Skeletal muscle satellite cell (primary cell): ENCODE measurements at regions not wholly inside any gene's neighbourhood (a gene's known extent, or its start where the extent isn't known, plus 50 kb on each side); places are given as distances from the start of the nearest gene placed in this dataset.
A peak's percentile ranks its signal among the peaks of the same experiment; 100 is the strongest.

Experiments
- H3K27me3 ChIP-seq: 2 replicates; pipeline ENCODE4 v1.7.0; 2013; ENCODE audit warnings: low read length; ENCODE audit not compliant: control insufficient read depth, insufficient read depth
- H3K36me3 ChIP-seq: 2 replicates; pipeline ENCODE4 v1.7.0; 2013; ENCODE audit warnings: mild to moderate bottlenecking, control low read depth, low read length; ENCODE audit not compliant: insufficient read depth
- H3K4me1 ChIP-seq: 2 replicates; pipeline ENCODE4 v1.7.0; 2013; ENCODE audit warnings: low read length; ENCODE audit not compliant: control insufficient read depth, insufficient read depth
- H3K4me2 ChIP-seq: 2 replicates; pipeline ENCODE4 v1.7.0; 2013; ENCODE audit warnings: mild to moderate bottlenecking, low read length
- H3K4me3 ChIP-seq: 2 replicates; pipeline ENCODE4 v1.7.0; 2013; ENCODE audit warnings: low read length
- H3K9ac ChIP-seq: 2 replicates; pipeline ENCODE4 v1.7.0; 2013; ENCODE audit warnings: mild to moderate bottlenecking, low read depth, low read length, moderate library complexity
- H3K9me3 ChIP-seq: replicated peaks from 2 replicates; pipeline ENCODE4 v1.7.0; 2013; ENCODE audit warnings: mild to moderate bottlenecking, control low read depth, low read length

DNA sequence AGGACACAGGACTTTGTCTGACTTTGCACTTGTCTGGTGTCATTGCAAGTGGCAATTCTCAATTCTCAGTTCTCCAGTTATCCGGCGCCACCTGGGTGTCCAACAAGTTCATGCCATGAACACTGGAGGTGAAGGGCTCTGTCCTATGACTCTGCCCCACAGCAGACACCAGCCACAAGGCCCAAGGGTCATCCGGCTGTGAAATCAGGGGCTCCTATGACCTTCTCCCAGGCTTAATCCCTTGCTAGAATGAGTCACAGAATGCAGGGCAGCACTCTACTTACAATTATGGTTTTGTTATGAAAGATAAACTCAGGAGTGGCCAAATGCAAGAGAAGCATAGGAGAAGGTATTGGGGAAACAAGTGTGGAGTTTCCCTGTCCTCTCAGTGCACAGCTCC, 392.0 kb downstream of the GADD45G start:
- Histone ChIP-seq H3K4me1 (peaks cover 3% of the 10 kb centered on the region), H3K4me2 (no peak overlapping the region), H3K27me3 (no peaks in the 10 kb centered on the region)

DNA sequence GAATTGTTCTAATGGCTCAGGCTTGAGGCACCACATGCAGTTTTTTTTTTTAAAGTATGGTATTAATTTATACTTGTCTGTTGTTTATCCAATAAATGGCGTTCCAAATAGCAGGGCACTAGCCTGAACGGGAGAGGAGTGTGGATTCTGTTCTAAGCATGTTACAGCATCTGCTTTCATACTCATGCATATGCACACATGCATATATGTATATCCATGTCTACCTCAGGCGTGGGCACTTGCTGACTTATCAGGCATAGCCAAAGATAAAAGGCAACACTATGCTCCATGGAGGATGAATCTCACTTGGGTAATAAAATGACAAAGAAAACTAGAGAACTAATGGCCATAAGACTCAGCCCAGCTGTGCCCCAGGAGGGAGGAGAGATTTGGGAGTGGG, 393.8 kb downstream of the GADD45G start:
- Histone ChIP-seq H3K4me2 (no peak overlapping the region), H3K4me1 (peaks cover 11% of the 10 kb centered on the region), H3K27me3 (no peaks in the 10 kb centered on the region), H3K4me3 (no peak overlapping the region), H3K36me3 (no peaks in the 10 kb centered on the region), H3K9ac (no peak overlapping the region), H3K9me3 (no peaks in the 10 kb centered on the region)

More for the DNA sequence above, 392.0 kb downstream of the GADD45G start:
- Histone ChIP-seq H3K4me3 (no peak overlapping the region), H3K9ac (no peak overlapping the region), H3K9me3 (no peaks in the 10 kb centered on the region), H3K36me3 (no peaks in the 10 kb centered on the region)

DNA sequence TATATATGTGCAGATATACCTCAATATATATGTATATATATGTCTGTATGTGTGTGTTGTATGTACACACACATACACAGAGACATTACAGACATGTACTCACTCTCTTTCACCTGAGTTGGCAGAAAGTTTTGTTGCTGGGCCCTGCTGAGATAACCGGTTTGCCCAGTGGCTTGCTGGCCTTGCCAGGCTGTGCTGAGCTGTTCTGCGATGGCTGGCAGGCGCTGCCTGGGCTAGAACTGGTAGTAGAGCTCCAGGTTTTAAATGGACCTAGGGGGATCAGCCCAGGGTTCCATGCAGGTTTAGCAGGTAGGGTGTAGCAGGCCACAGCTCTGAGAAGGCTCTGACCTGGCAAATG, 394.3 kb downstream of the GADD45G start:
- no peak overlapping the region for H3K9ac ChIP-seq
- H3K36me3 ChIP-seq: no peaks in the 10 kb centered on the region
- no peak overlapping the region for H3K4me3 ChIP-seq
- H3K27me3 ChIP-seq: no peaks in the 10 kb centered on the region
- H3K4me1 ChIP-seq: peaks cover 11% of the 10 kb centered on the region
- no peaks in the 10 kb centered on the region for H3K9me3 ChIP-seq
- H3K4me2 ChIP-seq: no peak overlapping the region

DNA sequence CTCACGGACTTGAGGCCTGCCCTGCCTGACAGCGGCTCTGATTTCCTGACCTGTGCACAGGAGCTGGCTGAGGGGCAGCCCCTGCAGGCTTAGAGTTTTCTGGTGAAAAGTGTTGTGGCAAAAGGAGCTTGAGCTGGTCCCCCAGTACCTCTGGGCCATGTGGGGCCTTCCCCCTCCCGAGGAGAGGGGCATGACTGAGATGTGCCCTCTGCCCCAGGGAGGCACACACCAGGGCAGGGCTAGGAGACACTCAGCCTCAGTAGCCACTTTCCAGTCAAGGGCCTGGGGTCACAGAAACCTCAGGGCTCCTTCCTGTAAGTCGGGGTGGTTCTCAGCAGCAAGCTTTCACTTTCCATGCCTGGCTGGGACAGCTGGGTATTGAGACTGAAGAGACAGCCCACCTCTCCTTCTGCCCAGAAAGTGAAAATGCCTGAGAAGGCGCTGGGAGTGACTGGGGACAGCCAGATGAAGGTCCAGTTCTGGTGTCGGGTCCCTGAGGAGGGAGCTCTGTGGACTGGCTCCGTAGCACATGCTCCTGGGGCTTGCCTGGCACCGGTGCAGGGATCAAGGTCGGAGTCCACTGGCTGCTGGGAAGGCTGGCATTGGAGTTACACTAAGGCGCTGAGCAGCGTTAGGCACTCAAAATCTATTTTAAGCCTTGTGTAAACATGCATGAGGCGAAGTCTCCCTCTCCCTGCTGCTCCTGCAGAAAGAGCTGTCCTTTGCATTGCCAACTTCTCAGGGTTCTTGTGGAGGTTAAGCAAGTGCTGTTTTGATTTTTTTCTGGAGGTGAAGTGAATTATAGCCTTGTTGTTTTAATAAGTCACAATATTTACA, 394.9 kb downstream of the GADD45G start:
- peaks cover 11% of the 10 kb centered on the region for H3K4me1 ChIP-seq
- H3K27me3 ChIP-seq: no peaks in the 10 kb centered on the region
- no peaks in the 10 kb centered on the region for H3K36me3 ChIP-seq
- H3K9me3 ChIP-seq: no peaks in the 10 kb centered on the region
- H3K4me3 ChIP-seq: peak overlapping the region; percentile 60
- H3K9ac ChIP-seq: peak overlapping the region; percentile 40
- H3K4me2 ChIP-seq: peak overlapping the region; percentile 74

DNA sequence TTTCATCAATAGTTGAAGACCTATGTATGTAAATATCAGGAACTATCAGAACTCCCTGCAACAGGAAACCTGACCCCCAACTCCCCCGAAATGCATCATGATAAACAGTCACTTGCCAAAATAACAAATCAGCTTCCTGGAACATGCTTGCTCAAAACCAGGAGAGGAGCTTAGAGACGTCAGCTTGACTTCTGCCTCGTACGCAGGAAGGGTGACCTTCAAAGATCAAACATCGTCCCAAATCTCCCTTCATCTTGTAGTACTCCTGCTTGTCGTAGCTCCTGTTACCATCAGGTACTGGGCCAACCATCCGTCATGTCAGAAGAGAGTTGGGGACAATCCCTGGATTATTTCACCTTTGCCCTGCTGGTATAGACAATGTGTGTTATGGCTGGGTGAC, 396.1 kb downstream of the GADD45G start:
- Histone ChIP-seq H3K36me3 (no peaks in the 10 kb centered on the region), H3K9me3 (no peaks in the 10 kb centered on the region), H3K4me3 (no peak overlapping the region), H3K9ac (no peak overlapping the region), H3K4me2 (no peak overlapping the region), H3K4me1 (peaks cover 11% of the 10 kb centered on the region), H3K27me3 (no peaks in the 10 kb centered on the region)

DNA sequence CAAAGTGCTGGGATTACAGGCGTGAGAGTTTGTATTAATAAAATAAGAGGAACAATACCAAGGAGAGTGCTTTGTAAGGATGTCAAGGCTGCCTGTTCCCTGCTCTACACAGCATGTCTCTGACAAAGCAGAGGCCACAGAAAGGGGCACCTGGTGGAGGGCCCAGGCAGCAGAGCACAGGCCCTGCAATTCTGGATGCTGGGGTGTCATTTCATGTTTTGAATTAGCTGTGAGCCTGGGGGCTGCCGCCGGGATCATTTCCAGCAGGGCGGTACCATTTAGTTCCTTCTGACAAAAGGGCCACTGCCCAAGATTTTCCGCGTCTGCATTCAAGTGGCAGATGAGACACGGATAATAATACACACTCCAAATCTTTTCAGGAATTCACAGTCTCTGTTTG, 396.9 kb downstream of the GADD45G start:
- Histone ChIP-seq H3K4me1 (peaks cover 11% of the 10 kb centered on the region), H3K9me3 (no peaks in the 10 kb centered on the region), H3K36me3 (no peaks in the 10 kb centered on the region), H3K27me3 (no peaks in the 10 kb centered on the region), H3K4me3 (no peak overlapping the region), H3K9ac (no peak overlapping the region), H3K4me2 (no peak overlapping the region)

DNA sequence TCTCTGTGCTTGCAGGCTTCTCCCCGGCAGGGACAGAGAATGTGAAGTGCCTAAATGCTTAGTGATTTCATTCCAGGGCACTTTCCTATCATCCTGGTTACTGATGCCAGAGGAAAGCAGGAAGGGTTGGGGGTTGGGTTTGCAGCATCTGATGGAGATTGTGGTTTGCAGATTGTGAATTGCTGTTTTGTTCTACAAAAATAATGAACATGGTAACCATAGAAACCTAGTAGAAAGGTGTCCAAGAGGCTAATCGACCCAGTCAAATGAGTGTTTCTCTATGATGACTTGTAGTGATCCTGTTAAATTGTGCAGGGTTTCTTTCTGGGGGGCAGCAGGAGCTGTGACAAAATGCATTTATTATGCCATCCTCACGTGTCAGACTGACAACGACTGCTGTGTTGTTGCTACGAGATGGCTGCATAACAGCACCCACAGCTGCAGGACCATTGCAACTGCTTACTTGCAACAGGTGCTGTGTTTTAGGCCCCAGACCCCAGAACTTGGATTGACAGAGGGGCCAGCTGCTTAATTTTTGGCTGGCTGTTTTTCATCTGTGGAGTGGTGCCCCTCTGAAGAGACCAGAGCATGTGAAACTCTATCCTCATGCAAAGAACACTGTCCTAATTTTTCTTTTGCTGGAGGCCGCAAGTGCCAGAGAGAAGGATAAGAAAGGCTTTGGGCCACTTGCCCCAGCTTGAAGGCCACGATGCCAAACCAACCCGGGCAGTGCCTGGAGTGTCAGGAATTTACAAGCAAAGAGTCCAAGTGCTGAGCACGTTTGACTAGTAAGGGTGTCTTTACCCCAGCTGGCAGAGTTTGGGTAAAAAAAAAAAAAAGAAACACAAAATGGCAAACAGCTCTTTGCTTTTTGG, 397.8 kb downstream of the GADD45G start:
- Histone ChIP-seq H3K36me3 (no peaks in the 10 kb centered on the region), H3K4me3 (no peak overlapping the region), H3K27me3 (no peaks in the 10 kb centered on the region), H3K4me1 (peaks cover 17% of the 10 kb centered on the region), H3K4me2 (no peak overlapping the region), H3K9ac (no peak overlapping the region), H3K9me3 (no peaks in the 10 kb centered on the region)

DNA sequence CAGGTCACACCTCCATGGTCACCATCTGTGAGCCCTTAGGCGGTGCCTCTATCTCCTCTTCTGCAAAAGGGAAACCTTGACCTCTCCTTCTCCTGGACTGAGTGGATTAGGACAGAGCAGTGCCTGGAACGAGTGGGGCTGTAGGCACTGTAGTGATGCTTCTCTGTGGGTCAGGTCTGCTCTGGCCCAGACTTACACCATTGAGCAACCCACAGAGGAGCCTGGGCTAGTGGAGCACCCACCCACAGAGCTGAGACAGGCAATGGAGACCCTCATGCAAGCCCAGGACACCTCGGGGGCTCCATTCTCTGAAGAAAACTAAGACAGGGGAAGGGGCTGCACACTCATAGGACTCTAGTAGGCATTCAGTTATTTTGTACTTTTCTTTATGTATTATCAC, 400.6 kb downstream of the GADD45G start:
- peaks cover 19% of the 10 kb centered on the region for H3K4me1 ChIP-seq
- H3K4me2 ChIP-seq: no peak overlapping the region
- no peaks in the 10 kb centered on the region for H3K36me3 ChIP-seq
- H3K9ac ChIP-seq: no peak overlapping the region
- no peak overlapping the region for H3K4me3 ChIP-seq
- H3K9me3 ChIP-seq: no peaks in the 10 kb centered on the region
- no peaks in the 10 kb centered on the region for H3K27me3 ChIP-seq

DNA sequence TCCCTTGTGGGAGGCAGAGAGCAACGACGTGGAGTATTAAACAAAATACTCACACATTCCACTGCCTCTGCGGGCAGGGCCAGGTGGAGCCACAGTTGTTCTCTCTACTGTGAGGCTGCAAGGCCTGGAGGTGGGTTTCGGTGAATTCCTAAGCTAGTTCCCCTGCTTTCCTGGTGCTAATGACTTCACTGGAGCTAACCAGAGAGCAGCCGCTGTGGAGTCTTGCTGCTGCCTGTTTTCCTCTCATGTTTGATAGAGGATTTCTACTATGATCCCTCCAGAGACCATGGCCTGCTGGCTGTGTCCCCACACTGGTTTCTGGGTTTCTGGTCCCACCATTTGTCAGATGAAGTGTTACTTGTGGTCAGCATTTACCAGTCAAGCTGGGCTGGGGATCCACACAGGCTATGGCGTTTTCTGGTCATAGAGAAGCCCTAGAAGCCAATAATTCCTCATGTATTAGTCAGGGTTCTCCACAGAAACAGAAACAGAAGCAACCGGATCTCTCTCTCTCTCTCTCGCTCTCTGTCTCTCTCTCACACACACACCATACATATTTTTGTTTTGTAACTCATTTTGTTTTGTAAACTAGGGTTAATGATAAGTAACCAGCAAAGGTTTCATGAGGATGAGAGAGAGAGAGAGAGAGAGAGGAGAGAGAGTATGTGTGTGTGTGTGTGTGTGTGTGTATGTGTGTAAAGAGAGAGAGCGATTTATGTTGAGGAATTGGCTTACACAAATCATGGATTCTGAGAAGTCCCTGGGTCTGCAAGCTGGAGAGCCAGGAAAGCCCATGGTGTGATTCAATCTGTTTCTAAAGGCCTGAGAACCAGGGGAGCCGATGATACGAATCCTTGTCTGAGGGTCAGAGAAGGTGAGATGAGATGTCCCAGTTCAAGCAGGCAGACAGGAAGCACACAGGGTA, 403.0 kb downstream of the GADD45G start:
- Histone ChIP-seq H3K27me3 (no peaks in the 10 kb centered on the region), H3K4me2 (no peak overlapping the region), H3K36me3 (no peaks in the 10 kb centered on the region), H3K9me3 (no peaks in the 10 kb centered on the region), H3K4me1 (peaks cover 15% of the 10 kb centered on the region), H3K4me3 (peak overlapping the region; percentile 19), H3K9ac (peak overlapping the region; percentile 36)

DNA sequence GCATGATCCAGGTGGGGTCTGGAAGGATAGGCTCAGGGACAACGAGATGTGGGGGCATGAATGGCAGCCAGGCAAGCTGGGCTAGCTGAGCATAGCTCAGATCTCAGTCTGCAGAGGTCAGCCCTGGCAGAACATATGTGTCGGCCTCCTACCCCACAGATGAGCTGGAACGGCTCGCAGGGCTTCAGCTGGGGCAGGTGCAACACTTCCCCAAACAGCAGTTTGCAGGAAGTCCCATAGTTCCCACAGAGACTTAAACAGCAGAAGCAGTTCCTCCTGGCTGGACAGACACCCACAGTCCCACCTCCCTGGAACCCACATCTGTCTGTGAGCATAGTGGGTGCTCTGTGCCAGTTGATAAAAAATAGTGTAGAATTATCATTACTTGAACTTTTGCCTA, 404.6 kb downstream of the GADD45G start:
- Histone ChIP-seq H3K36me3 (no peaks in the 10 kb centered on the region), H3K4me2 (no peak overlapping the region), H3K27me3 (no peaks in the 10 kb centered on the region), H3K9ac (no peak overlapping the region), H3K9me3 (no peaks in the 10 kb centered on the region), H3K4me3 (no peak overlapping the region), H3K4me1 (peaks cover 11% of the 10 kb centered on the region)

DNA sequence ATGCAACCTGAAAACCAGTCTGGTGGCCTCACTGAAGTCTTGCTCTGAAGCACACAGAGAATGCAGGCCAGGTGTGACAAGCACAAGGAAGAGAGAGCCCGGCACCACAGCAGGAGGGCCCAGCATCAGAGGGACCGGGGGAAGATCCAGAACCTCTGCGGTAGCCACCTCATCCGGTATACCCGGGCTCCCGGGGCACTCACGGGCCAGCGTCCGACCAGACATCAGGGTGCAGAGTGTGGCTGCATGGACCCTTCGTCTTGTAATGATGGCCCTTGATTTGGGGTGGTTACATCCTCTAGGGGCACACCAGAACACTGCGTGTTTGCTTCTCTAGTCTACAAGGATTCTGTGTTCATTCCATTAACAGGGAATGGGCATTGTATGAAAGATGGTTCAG, 406.0 kb downstream of the GADD45G start:
- Histone ChIP-seq H3K9ac (no peak overlapping the region), H3K27me3 (no peaks in the 10 kb centered on the region), H3K4me2 (no peak overlapping the region), H3K4me1 (peaks cover 11% of the 10 kb centered on the region), H3K4me3 (no peak overlapping the region), H3K9me3 (no peaks in the 10 kb centered on the region), H3K36me3 (no peaks in the 10 kb centered on the region)
